ENCODE measurements at regions not wholly inside any gene's neighbourhood (a gene's known extent, or its start where the extent isn't known, plus 50 kb on each side); places are given as distances from the start of the nearest gene placed in this dataset.

DNA sequence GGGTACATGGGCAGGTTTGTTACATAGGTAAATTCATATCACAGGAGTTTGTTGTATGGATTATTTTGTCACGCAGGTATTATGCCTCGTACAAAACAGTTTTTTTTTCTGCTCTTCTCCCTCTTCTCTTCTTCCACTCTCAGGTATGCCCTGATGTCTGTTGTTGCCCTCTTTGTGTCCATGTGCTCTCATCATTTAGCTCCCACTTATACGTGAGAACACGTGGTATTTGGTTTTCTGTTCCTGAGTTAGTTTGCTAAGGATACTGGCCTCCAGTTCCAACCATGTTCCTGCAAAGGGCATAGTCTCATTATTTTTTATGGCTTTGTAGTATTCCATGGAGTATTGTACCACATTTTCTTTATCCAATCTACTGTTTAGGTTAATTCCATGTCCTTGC is 65.7 kb downstream of the UNC5CL start:
- H3K36me3 ChIP-seq (replicated peaks), result no peaks in the 10 kb centered on the region
- no peaks in the 10 kb centered on the region for H3K4me1 ChIP-seq
- H3K9me3 ChIP-seq, result no peaks in the 10 kb centered on the region
- 0 out of 2 replicates have a peak, but pooled peaks cover 4% of the 10 kb centered on the region for H3K27me3 ChIP-seq (ENCODE audit: low read depth)
- no peak for DNase-seq (ENCODE audit: low spot score in 2 of 2)
- in situ Hi-C loops (cut with MboI; ENCODE audit: low sequenced_read_pairs), result no loop called here
- no peak overlapping the region for H3K4me3 ChIP-seq

DNA sequence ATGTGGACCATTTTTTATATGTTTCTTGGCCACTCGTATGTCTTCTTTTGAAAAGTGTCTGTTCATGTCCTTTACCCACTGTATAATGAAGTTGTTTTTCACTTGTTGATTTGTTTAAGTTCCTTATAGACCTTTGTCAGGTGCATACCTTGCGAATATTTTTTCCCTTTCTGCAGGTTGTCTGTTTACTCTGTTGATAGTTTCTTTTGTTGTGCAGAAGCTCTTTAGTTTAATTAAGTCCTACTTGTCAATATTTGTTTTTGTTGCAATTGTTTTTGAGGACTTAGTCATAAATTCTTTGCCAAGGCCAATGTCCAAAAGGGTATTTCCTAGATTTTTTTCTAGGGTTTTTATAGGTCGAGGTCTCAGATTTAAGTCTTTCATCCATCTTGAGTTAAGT is 66.2 kb downstream of the UNC5CL start:
- H3K27me3 ChIP-seq (ENCODE audit: low read depth), result 0 out of 2 replicates have a peak, but pooled peaks cover 4% of the 10 kb centered on the region
- in situ Hi-C loops (cut with MboI; ENCODE audit: low sequenced_read_pairs), result no loop called here
- no peak for DNase-seq (ENCODE audit: low spot score in 2 of 2)

DNA sequence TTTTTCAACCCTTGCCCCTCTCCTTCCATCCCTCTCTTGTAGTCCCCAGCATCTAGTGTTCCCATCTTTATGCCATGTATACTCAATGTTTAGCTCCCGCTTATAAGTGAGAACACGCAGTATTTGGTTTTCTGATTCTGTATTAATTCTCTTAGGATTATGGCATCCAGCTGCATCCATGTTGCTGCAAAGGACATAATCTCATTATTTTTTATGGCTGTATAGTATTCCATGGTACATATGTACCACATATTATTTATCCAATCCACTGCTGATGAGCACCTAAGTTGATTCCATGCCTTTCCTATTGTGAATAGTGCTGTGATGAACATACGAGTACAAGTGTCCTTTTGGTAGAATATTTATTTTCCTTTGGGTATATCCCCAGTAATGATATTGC is 66.8 kb downstream of the UNC5CL start:
- in situ Hi-C loops (cut with MboI; ENCODE audit: low sequenced_read_pairs), result no loop called here
- H3K36me3 ChIP-seq (replicated peaks), result no peaks in the 10 kb centered on the region
- DNase-seq (ENCODE audit: low spot score in 2 of 2), result no peak
- no peak overlapping the region for H3K4me3 ChIP-seq
- H3K9me3 ChIP-seq, result no peaks in the 10 kb centered on the region
- 0 out of 2 replicates have a peak, but pooled peaks cover 4% of the 10 kb centered on the region for H3K27me3 ChIP-seq (ENCODE audit: low read depth)
- no peaks in the 10 kb centered on the region for H3K4me1 ChIP-seq

More for the DNA sequence above, 66.2 kb downstream of the UNC5CL start:
- no peaks in the 10 kb centered on the region for H3K4me1 ChIP-seq
- H3K36me3 ChIP-seq (replicated peaks), result no peaks in the 10 kb centered on the region
- H3K9me3 ChIP-seq, result no peaks in the 10 kb centered on the region
- no peak overlapping the region for H3K4me3 ChIP-seq

DNA sequence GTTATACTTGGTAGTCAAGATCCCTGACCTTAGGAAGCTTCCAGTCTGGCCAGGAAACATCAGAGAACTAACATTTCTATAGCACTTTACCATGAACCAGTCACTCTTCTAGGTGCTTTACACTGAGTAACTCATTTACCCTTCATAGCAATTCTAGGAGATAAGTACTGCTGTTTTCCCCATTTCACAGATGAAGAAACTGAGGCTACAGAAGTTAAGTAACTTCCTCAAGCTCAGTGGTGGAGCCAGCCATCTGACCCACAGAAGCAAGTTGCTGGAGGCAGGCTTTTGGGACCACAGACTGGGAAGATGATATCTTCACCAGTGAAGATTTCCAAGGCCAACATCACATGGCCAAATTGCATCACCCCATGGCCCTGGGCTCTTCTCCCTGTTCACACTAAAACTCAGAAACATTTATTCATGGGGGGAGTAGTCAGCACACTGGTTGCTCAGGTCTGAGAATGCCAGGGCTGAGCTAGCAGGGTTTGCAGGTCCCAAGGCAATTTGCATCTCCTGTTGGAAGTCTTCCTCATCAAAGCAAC is 70.3 kb downstream of the UNC5CL start:
- no peaks in the 10 kb centered on the region for H3K27me3 ChIP-seq (ENCODE audit: low read depth)
- no peaks in the 10 kb centered on the region for H3K4me1 ChIP-seq
- in situ Hi-C loops (cut with MboI; ENCODE audit: low sequenced_read_pairs), result no loop called here
- no peaks in the 10 kb centered on the region for H3K9me3 ChIP-seq
- no peak overlapping the region for H3K4me3 ChIP-seq
- H3K36me3 ChIP-seq (replicated peaks), result no peaks in the 10 kb centered on the region
- DNase-seq (ENCODE audit: low spot score in 2 of 2), result no peak

DNA sequence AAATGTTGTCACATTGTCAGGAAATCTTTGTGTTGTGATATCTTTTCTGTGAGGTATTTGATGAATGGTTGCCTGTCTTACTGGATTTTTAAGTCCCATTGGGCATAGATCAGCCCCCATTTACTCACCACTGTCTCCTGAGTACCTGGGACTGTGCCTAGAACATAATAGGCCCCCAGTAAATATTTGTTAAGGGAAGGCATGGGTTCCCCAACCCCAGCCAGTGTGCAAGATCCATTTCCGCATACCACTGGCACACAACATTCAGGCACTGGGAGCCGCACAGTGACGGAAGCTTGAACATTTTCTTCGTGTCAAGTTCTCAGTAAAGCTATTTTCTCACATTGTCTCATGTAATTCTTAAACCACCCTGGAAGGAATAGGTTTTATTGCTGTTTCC is 72.2 kb downstream of the UNC5CL start:
- in situ Hi-C loops (cut with MboI; ENCODE audit: low sequenced_read_pairs), result no loop called here
- Histone ChIP-seq H3K4me1 (no peaks in the 10 kb centered on the region), H3K27me3 (ENCODE audit: low read depth) (no peaks in the 10 kb centered on the region), H3K9me3 (no peaks in the 10 kb centered on the region), H3K4me3 (no peak overlapping the region), H3K36me3 (replicated peaks) (no peaks in the 10 kb centered on the region)
- DNase-seq (ENCODE audit: low spot score in 2 of 2), result no peak

DNA sequence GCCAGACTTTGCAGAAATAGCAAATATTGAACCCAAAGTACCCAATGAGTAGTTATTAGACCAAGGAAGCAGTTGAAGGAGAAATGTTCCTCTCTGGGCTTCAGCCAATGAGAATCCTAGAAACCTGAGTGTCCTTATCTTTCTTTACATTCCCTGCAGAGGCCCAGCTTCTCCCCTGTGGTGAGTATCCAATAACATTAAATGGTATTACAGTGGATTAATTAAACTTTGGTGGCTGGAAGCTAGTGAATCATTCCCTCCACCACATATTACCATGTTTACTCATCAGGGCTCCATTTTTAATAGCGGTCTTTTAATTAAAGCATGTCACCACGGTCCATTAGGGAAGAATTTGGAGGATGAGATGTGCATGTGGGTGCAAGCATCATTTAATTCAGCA is 74.0 kb downstream of the UNC5CL start:
- H3K4me3 ChIP-seq, result no peak overlapping the region
- in situ Hi-C loops (cut with MboI; ENCODE audit: low sequenced_read_pairs), result no loop called here
- no peak for DNase-seq (ENCODE audit: low spot score in 2 of 2)
- no peaks in the 10 kb centered on the region for H3K27me3 ChIP-seq (ENCODE audit: low read depth)
- H3K36me3 ChIP-seq (replicated peaks), result no peaks in the 10 kb centered on the region
- H3K9me3 ChIP-seq, result no peaks in the 10 kb centered on the region
- H3K4me1 ChIP-seq, result no peaks in the 10 kb centered on the region

DNA sequence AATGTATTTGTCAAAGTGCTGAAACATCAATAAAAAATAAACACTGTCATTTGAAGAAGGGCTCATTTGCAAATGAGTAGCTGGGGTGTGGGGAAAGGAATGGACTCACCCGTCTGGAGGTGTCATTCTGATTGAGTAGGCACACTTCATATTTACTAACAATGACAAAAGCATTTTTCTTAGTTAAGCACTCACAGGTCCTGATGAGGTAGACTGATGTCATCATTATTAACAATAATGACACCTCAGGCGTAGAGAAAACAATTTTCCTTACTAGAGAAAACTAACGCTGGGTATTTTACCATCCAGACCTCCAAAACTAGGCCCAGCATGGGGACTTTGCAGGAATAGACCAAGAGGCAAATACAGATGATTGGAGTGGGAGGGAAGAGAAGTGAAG is 76.0 kb downstream of the UNC5CL start:
- Histone ChIP-seq H3K4me3 (no peak overlapping the region), H3K27me3 (ENCODE audit: low read depth) (no peaks in the 10 kb centered on the region), H3K4me1 (no peaks in the 10 kb centered on the region), H3K9me3 (no peaks in the 10 kb centered on the region), H3K36me3 (replicated peaks) (no peaks in the 10 kb centered on the region)
- DNase-seq (ENCODE audit: low spot score in 2 of 2), result no peak
- in situ Hi-C loops (cut with MboI; ENCODE audit: low sequenced_read_pairs), result no loop called here

DNA sequence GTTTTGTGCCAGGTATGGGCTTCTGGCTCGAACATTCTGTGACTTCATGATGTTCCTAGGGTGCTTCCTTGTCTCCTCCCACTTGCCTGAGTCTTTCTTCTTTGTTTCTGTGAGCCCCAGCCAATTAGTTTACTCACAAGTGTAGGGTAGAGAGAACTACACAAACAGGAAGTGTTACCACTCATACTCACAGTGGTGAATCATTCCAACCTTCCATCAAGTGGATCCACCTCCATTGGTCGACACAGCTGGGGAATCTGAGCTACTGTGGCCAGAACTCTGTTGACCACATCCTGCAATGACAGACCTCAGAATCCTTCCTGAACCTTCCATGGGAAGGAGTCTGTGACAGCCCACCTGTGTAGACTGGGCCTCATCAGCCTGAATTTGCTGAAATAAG is 76.8 kb downstream of the UNC5CL start:
- no peaks in the 10 kb centered on the region for H3K9me3 ChIP-seq
- in situ Hi-C loops (cut with MboI; ENCODE audit: low sequenced_read_pairs), result no loop called here
- DNase-seq (ENCODE audit: low spot score in 2 of 2), result no peak
- no peaks in the 10 kb centered on the region for H3K36me3 ChIP-seq (replicated peaks)
- no peak overlapping the region for H3K4me3 ChIP-seq
- no peaks in the 10 kb centered on the region for H3K27me3 ChIP-seq (ENCODE audit: low read depth)
- no peaks in the 10 kb centered on the region for H3K4me1 ChIP-seq

DNA sequence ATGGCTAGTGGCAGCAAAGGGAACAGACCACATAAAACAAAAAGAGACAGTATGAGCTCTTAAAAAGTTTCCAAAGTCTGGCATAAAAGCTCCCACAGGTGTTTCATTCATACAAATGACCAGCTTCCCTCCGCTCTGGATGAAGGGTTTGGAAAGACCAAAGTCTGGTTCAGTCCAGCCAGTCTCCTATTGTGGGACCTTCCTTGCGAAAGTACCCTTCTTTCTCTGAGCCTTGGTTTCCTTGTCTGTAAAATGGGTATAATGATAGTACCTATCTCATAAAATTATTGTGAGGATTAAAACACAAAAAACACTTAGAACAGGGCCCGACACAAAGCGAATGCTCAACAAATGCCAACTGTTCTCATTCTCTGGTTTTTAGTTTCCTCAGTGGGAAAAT is 77.2 kb downstream of the UNC5CL start:
- Histone ChIP-seq H3K4me1 (no peaks in the 10 kb centered on the region), H3K4me3 (no peak overlapping the region), H3K27me3 (ENCODE audit: low read depth) (no peaks in the 10 kb centered on the region), H3K36me3 (replicated peaks) (no peaks in the 10 kb centered on the region), H3K9me3 (no peaks in the 10 kb centered on the region)
- in situ Hi-C loops (cut with MboI; ENCODE audit: low sequenced_read_pairs), result no loop called here
- DNase-seq (ENCODE audit: low spot score in 2 of 2), result no peak

DNA sequence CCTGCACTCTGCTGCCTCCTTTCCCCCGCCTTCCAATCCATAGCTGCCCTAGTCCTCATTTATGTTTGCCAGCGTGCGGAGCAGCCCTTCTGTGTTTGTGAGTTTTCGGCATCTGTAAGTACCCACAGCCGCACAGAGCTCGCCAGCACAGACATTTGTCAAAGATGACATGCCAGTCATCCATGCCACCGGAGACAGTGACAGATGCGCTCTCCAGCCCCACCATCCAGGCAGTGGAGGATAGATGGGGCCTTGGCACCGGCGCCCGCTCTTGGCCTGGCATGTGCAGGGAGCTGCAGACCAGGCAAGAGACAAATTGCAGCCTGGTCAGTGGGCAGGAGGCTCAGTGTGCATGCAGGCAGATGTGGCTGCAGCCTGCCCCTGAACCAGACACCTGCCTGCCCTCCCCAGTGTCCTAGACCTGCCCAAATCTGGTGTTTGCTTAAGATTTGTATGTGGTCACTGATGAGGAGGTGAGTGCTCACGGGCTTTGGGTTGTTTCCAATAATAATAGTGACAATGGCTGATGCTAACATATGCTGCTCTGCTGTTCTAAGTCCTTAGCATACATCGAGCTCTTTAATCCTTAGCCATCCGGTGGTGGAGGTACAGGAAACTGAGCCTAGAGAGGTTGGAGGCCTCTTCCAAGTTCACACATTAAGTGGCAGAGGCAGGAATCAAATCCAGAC is 78.1 kb downstream of the UNC5CL start:
- Histone ChIP-seq H3K9me3 (no peaks in the 10 kb centered on the region), H3K4me1 (no peaks in the 10 kb centered on the region), H3K27me3 (ENCODE audit: low read depth) (no peaks in the 10 kb centered on the region), H3K36me3 (replicated peaks) (no peaks in the 10 kb centered on the region), H3K4me3 (no peak overlapping the region)
- DNase-seq (ENCODE audit: low spot score in 2 of 2), result no peak
- in situ Hi-C loops (cut with MboI; ENCODE audit: low sequenced_read_pairs), result no loop called here

DNA sequence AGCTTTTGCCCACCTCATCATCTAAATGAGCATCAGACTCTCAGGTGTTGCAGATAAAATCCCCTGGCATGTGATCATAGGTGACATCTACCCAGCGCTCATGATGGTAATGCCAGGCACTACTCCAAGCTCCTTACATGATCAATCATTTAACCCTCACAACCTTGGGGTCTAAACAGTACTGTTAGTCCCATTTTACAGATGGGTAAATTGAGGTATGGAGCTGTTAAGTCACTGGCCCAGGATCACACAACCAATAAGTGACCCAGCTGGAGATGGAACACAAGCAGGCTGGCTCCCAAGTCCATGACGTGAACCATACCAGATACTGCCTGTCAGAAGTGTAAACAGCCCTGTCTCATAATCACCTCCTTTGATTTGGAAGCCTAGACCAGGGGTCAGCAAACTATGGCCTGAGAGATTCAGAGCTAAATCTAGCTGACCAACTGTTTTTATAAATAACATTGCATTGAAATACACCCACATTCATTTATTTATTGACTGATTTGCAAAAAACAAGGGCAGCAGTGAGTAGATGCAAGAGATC is 79.2 kb downstream of the UNC5CL start:
- DNase-seq (ENCODE audit: low spot score in 2 of 2), result no peak
- Histone ChIP-seq H3K4me1 (no peaks in the 10 kb centered on the region), H3K4me3 (no peak overlapping the region), H3K36me3 (replicated peaks) (no peaks in the 10 kb centered on the region), H3K27me3 (ENCODE audit: low read depth) (no peaks in the 10 kb centered on the region), H3K9me3 (no peaks in the 10 kb centered on the region)
- in situ Hi-C loops (cut with MboI; ENCODE audit: low sequenced_read_pairs), result no loop called here

DNA sequence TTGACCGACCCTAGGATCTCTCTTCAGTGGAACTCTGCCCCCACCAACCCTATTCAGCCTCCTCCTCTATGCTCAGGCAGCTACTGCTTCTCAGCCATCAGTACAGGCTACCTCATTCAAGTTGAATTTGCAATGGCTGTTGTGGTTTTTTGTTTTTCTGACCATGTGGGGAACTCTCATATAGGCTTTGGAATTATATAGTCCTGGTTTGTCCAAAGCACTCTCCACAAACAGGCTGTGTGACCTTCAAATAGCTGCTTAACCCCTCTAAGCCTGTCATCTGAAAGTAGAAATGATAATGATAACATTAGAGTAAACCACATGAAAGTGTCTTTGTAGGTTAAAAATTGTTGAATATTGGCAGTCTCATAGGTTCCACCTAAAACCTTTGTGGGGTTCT is 80.3 kb downstream of the UNC5CL start:
- in situ Hi-C loops (cut with MboI; ENCODE audit: low sequenced_read_pairs), result no loop called here
- H3K36me3 ChIP-seq (replicated peaks), result no peaks in the 10 kb centered on the region
- no peak overlapping the region for H3K4me3 ChIP-seq
- H3K9me3 ChIP-seq, result no peaks in the 10 kb centered on the region
- DNase-seq (ENCODE audit: low spot score in 2 of 2), result no peak
- no peaks in the 10 kb centered on the region for H3K4me1 ChIP-seq
- H3K27me3 ChIP-seq (ENCODE audit: low read depth), result no peaks in the 10 kb centered on the region

DNA sequence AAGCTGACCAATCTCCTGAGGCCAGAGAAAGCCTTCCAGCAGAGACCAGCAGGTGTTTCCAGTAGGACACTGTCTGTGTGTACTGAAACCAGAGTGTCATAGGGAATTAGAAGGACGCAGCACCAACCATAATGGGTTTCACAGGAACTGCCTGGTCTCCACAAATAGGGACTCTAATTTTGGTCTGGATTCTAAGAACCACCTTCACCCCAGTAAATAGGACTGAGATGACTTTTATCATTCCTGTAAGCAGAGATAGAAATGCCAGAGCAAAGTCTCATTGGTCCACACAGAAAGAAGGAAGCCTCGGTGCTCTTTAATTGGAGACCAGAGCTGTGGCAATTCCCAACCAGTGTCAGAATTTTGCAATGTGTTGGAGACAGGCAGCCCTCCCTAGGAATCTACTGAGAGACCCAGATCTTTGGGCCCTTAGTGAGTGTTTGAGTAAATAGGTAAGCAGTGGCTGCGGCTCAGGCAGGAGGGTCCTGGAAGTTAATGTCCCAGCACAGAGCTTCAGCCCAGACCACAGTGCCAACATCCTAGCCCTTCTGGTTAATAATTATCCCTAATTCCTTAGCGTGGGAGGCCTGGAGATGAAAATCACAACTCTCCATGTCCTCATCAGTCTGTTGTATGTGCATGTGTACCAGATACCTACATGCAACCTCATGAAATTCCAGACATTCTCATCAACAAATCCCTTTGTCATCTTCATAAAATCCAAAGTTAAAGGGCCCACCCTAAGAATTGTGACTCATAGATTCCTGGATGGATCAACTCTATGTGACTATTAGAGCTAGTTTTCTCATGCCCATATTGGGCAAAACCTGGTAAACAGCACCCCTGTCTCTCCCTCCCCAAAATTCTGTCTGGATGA is 81.2 kb downstream of the UNC5CL start:
- Histone ChIP-seq H3K36me3 (replicated peaks) (no peaks in the 10 kb centered on the region), H3K27me3 (ENCODE audit: low read depth) (no peaks in the 10 kb centered on the region), H3K9me3 (no peaks in the 10 kb centered on the region), H3K4me1 (no peaks in the 10 kb centered on the region), H3K4me3 (no peak overlapping the region)
- in situ Hi-C loops (cut with MboI; ENCODE audit: low sequenced_read_pairs), result no loop called here
- no peak for DNase-seq (ENCODE audit: low spot score in 2 of 2)

DNA sequence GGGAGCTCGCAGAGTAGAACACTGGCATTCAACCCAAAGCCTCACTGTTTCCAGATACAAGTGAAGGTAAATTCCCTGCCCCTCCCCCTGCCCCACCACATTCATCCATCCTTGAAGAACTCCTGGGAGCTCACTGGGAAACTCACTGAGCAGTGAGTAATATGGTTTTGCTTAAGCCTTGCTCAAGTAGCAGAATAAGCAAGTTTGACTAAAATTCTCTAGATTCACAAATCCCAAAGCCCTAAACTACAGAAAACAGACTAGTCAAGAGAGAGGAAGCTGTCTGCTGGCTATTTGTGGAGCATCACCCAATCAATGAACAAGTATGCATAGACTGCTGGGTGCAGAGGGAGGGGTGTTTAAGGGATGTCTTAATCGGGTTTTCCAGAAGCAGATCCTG is 82.1 kb downstream of the UNC5CL start:
- in situ Hi-C loops (cut with MboI; ENCODE audit: low sequenced_read_pairs), result no loop called here
- DNase-seq (ENCODE audit: low spot score in 2 of 2), result no peak
- Histone ChIP-seq H3K9me3 (no peaks in the 10 kb centered on the region), H3K36me3 (replicated peaks) (no peaks in the 10 kb centered on the region), H3K4me3 (no peak overlapping the region), H3K4me1 (no peaks in the 10 kb centered on the region), H3K27me3 (ENCODE audit: low read depth) (no peaks in the 10 kb centered on the region)
